GM12864 (cell line): ENCODE measurements at regions not wholly inside any gene's neighbourhood (a gene's known extent, or its start where the extent isn't known, plus 50 kb on each side); places are given as distances from the start of the nearest gene placed in this dataset.

Experiments
- DNase-seq: peaks from one replicate; pipeline ENCODE4 v3.0.0-alpha.2; 2011; ENCODE audit warnings: low read depth
- H3K4me3 ChIP-seq: 2 replicates; pipeline ENCODE4 v1.5.1; 2011; ENCODE audit warnings: mild to moderate bottlenecking, low read depth, low read length, control low read depth
- CTCF ChIP-seq: IDR thresholded peaks from 2 replicates; pipeline ENCODE4 v1.5.1; 2011; ENCODE audit warnings: low read depth, mild to moderate bottlenecking, moderate library complexity, low read length, control low read depth, inconsistent platforms; ENCODE audit errors: missing control alignments

GRCh38 chr10:85445702-85446101 is 920.9 kb downstream of the GRID1 start:
- no peak overlapping the region for H3K4me3 ChIP-seq
- no peak for TF ChIP-seq CTCF
- no peak for DNase-seq

- no peak for DNase-seq
- no peak for TF ChIP-seq CTCF
- H3K4me3 ChIP-seq, result no peak overlapping the region
Observed at GRCh38 chr10:85446827-85447226, 919.8 kb downstream of the GRID1 start.

- H3K4me3 ChIP-seq, result no peak overlapping the region
- TF ChIP-seq CTCF, result no peak
- DNase-seq, result no peak
Observed at GRCh38 chr10:85447690-85448089, 918.9 kb downstream of the GRID1 start.

- DNase-seq, result no peak
- no peak overlapping the region for H3K4me3 ChIP-seq
- TF ChIP-seq CTCF, result no peak
Observed at GRCh38 chr10:85448716-85449115, 917.9 kb downstream of the GRID1 start.

- no peak overlapping the region for H3K4me3 ChIP-seq
- TF ChIP-seq CTCF, result no peak
- DNase-seq, result no peak
Observed at GRCh38 chr10:85454386-85454785, 912.2 kb downstream of the GRID1 start.

GRCh38 chr10:85457191-85457590 is 909.4 kb downstream of the GRID1 start:
- no peak for TF ChIP-seq CTCF

GRCh38 chr10:85458324-85458723 is 908.3 kb downstream of the GRID1 start:
- no peak for TF ChIP-seq CTCF
- no peak for DNase-seq
- no peak overlapping the region for H3K4me3 ChIP-seq

More at GRCh38 chr10:85457191-85457590, 909.4 kb downstream of the GRID1 start:
- no peak for DNase-seq
- H3K4me3 ChIP-seq, result no peak overlapping the region
